ENCODE measurements at regions not wholly inside any gene's neighbourhood (a gene's known extent, or its start where the extent isn't known, plus 50 kb on each side); places are given as distances from the start of the nearest gene placed in this dataset.

DNA sequence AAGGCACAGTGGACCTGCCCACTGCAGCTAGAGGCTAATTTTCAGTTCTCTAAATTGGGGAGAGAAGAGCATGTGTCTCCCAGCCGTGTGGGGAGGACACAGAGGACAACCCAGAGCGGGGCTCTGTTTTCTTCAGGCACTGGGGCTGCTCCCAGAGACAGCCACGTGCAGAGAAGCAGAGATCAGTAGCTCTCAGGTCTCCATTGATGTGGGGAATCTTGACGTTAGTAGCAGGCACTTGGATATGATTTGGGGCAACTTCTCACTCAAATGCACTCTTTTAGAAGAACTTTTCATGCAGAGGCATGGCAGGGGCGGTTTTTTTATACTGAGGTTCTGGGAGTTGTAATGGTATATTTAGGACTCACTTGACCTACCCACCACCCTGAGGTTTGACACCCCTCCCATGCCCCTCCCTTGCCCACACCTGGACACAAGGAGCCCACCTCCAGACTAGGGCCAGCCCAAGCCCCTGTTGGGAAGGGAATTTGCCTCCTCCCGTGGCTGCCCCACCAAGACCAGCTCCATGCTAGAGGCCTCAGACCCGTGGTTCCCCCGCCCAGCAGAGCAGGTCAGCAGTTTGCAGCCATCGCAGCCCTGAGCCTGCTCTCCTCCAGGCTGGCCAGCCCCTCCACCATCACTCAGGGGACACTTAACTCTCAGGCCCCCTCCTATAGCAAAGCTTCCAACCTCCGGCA lies 94.2 kb upstream of the RTL6 start:
- DNase-seq (ENCODE audit: low read depth in 3 of 3), result no peak

DNA sequence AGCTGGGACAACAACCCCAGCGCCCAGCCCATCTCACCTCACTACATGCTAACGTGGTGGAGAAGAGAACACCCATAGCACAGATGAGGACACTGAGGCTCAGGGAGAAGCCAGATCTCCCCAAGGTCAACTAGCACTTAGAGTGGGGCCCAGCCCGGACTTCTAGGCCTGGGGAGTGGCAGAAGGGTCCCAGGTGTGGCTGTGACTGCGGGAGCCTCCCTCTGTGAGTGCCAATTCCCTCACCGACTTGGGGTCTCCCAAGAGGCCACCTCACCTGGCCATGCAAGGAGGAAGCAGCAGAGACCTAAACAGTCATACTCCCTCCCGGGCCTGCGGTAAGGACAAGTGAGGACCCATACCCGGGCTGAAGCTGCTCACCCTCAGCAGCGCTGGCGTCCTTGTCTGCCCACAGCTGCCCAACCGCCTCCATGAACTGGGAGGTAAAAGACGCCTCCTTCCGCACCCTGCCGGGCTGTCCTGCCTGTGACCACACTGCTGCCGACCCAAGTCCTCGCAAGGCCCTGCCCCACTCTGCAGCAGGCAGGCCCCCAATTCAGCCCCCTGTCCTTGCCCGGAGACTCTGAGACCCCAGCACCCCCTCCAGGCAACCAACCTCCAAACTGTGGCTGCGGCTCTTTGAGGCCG lies 93.2 kb upstream of the RTL6 start:
- DNase-seq (ENCODE audit: low read depth in 3 of 3), result no peak

DNA sequence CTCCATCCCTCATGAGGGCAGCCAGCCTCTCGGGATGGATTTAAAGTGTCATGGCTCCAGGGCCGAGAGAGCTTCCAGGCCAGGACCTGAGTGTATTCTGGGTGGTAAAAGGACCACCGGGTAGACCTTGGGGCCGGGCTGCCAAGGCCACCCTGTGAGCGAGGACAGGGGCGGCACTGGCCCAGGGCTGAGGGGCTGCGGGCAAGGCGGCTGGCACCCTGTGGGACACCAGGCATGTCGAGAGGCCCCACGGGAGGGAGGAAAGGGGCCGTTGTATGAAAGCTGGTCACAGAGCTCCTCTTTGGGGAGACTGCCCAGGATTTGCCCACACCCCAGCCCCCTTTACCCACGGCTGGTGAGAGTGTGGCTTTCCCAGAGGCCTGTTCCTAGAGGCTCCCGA lies 92.3 kb upstream of the RTL6 start:
- no peak for DNase-seq (ENCODE audit: low read depth in 3 of 3)

DNA sequence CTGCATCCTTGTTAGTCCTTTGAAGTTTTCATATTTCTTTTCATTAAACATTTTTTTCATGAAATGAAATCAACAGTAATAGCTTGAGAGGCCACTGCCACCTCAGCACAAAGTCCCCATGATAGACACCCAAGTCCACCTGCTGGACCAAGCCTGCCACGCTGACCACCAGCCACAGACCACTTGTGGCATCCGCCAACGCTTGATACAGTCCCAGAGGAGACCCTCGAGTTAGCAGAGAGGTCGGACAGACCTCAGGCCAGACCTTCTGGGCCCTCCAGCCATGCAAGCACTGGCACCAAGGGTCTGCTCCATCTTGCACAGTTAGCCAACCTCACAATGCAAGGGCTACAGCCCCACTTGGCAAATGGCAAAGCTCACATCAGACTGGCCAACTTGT lies 91.8 kb upstream of the RTL6 start:
- DNase-seq (ENCODE audit: low read depth in 3 of 3), result no peak

DNA sequence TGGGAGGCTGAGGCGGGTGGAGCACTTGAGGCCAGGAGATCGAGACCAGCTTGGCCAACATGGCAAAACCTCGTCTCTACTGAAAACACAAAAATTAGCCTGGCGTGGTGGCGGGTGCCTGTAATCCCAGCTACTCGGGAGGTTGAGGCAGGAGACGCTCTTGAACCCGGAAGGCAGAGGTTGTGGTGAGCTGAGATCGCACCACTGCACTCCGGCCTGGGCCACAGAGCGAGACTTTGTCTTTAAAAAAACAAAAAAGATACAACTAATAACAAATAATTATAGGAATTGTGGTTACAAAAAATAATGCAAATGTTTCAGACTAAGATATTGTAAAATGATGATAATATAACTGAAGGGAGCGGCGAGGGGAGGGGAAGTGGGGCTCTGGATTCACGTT lies 90.3 kb upstream of the RTL6 start:
- no peak for DNase-seq (ENCODE audit: low read depth in 3 of 3)

DNA sequence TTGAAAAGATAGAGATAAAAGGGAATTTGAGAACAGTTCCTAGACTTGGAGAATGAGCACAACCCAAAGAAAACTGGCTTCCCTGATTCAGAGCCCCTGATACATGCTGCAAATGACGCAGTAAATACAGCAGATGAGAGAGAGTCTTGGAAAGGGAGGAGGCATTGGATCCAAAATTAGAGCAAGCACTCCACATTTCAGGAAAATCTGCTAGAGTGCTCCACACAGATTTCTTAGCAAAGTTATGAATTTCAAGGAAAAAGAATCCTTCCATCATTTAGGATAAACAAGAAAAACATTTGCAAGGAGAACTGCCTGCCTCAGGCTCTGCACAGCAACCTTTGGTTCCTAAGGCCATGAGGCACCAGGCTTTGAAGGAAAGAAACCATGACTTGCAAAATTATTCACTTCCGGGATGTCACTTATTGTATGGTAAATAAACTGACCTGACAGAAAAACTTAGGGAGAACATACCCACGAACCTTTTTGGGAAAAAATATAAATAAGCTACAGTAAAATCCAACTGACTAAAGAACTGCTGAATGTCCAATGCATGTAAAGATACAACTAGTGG lies 89.8 kb upstream of the RTL6 start:
- no peak for DNase-seq (ENCODE audit: low read depth in 3 of 3)

DNA sequence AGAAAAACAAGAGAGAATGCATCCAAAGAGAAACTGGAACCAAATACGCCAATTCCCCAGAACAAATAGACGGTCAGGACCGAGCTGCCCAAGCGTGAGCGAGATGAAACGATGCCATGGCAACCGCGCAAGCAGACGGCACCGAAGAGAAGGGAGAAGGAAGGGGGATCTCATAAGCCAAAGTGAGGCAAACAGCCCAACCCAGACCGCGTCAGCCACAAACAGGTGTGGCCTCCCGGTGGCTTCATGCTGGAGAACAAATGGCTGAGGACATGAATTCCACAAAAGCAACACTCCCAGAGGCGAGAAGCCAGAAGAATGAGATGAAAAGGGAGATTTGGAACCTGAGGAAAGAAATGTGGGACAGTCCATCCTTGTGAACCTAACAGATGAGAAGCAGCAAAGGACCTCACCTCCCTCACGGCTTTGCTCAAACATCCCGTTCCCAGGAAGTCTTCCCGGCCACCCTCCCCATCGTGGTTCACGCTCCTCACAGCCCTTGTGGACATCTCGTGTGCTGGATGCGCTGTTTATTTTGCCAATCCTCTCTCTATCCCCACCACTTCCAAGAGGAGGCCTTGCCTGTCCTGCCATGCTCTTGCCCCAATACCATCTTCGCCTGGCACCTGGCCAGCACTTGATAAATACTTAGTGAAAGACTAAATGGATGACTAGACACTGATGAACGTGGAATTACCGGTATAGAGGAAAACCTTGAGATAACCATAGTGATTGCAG lies 89.1 kb upstream of the RTL6 start:
- no peak for DNase-seq (ENCODE audit: low read depth in 3 of 3)

DNA sequence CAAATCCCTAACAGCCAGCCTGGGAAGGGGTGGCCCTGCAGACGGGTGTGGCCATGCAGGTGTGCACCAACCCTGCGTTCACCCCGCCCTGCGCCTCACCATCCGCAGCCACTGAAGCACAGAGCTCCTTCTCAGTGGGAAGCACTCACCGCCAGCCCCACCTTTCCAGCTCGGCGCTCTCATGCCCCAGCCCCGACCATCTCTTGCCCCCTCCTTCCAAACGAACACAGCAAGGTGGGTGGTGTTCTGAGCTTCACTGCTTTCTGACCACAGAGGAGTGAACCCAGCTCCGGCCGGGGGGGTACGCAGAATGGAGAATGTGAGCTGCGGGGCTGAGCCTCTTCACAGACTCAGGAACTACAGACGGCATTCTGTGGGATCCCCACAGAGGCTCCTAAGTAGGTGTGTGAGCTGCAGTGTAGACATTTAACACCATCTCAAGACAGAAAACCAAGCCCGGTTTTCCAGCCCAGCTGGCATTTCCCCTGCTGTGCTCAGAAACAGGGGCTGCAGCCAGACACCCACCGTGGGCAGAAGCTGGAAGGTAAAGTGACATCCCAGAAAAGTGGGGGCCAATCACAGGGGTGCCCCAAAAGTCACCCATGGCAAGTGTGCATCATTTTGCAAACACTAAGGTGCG lies 88.4 kb upstream of the RTL6 start:
- no peak for DNase-seq (ENCODE audit: low read depth in 3 of 3)

DNA sequence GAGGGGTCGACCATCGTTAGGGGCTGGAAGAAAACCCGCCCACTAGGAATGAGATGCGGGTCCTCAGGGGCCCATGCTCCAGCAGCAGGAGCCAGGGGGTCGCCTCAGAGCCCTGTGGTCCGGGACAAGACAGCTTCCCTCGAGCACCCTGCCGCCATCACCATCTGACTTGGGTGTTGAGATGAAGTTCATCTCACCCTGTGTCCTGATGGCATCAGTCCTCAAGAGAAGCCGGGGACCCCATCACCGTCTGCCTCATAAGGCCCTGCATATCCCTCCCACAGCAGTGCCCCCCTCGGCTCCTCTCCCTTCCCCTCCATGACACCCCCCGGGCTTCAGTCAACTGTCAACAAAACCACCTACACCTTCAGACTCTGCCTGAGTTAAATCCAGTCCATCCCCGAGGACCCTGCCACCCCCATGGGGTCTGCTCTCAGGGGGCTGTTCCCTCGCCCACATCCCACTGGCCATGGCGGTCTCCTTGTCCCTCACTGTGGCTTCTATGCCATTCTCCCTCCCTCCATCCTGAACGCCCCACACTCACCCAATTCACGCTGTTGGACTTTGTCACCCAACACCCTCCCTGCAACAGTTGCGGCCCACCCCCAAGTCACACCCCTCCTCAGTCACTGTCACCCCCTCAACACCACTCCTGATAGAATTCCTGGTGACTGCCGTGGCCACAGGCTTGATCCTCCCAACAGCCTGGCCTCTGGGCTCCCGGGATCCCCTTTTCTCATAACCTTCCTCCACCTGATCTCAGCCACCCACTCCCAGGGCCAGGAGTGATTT lies 87.7 kb upstream of the RTL6 start:
- no peak for DNase-seq (ENCODE audit: low read depth in 3 of 3)

DNA sequence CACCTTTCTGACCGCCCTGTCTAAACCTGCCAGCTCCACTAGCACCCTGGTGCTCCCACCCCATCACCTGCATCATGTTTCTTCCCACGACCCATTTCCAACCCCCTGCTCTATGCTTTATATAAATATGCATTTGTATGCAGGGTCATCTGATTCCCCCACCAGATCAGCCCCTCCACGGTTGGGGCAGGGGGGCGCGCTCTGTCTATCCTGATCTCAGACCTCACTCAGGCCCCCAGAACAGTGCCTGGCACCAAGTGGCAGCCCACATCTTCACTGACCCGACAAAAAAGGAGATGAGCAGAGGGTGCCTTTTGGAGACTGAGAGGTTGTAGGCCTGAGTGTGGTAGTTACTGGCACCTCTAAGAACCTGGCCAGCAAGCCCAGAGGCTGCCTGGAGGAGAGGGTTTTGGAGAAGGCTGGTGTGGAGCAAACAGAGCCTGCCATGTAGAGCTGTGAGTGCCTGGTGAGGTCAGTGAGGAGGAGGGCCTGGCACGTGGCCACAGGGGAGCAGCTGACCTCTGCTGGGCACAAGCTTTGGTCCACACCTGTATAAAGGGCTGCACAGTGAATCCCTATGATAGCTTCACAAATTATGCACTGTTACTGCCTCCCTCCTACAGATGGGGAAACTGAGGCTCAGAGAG lies 86.3 kb upstream of the RTL6 start:
- no peak for DNase-seq (ENCODE audit: low read depth in 3 of 3)

DNA sequence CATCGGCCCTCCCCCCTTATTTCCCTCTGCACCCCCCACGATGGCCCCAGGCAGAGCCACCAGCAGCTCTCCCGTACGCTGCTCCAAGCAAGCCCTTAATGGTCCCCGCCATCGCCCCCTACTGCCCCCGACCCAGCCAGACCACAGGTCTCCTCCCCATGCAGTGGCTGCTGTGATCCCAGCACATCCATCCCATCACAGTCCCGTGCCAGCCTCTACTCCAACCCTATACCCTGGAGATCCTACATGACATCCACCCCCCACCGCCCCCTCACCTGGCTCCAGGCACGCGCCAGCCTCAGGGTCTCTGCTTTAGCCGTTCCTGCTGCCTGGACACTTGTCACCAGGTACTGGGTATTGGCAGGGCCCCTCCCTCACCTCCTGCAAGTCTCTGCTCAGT lies 85.8 kb upstream of the RTL6 start:
- DNase-seq (ENCODE audit: low read depth in 3 of 3), result no peak

DNA sequence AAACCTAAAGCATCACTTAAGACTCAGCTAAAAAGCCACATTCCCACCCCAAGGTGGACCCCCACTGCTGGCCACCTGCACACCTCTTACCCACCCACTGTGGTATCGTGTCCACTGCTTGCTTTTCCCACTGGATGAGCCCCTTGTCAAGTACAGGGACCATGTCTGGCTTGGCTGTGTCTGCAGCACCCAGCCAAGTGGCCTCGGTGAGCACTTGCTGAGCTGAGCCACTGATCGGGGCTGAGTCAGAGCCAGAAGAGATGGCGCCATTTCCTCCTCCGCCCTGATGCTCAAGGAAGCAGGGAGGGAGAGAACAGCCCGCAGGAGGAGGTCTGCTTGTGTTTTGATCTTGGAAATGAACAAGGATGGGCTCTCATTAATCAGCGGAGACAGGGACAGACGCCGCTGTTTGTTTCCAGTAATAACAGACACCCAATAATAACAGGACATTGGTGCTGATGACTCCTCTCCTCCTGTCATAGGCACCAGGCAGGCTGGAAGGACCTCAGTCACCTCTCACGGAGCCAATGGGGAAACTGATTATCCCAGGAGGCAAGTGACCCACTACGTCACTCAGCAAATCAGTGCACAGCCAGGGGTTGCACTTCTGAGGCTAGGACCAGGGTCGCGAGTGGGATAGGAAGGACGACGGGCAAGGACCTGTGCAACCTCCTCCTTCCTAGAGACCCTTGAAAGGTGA lies 85.2 kb upstream of the RTL6 start:
- no peak for DNase-seq (ENCODE audit: low read depth in 3 of 3)

DNA sequence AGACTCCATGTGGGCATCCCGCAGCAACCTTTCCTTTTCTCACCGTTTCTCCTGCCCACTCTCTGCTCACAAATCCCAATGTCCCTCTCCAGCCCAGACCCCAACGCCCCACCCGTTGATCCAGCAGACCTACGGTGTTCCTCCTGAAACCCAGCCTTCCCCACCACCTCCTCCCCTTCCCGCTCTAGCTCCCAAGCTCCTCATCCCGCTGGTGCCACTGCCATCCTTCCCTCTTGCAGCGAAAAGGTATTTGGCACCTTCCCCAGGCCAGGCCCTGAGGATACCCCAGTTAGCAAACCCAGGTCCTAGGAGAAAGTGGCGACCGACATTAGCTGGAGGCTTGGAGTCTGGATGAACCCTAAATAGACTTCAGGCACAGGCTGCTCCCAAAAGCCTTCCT lies 84.0 kb upstream of the RTL6 start:
- no peak for DNase-seq (ENCODE audit: low read depth in 3 of 3)

DNA sequence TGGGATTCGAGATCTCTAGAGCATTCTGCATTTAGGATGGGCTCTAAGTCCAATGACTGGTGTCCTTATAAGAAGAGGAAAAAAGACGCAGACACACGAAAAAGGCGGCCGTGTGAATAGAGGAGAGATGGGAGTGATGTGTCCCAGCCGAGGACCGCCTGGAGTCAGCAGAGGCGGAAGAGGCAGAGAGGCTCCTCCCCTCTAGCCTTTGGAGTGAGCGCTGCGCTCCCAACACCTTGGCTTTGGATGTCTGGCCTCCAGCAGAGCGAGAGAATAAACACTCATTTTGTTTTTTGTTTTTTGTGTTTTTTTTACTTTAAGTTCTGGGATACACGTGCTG lies 83.0 kb upstream of the RTL6 start:
- DNase-seq (ENCODE audit: low read depth in 3 of 3), result no peak

DNA sequence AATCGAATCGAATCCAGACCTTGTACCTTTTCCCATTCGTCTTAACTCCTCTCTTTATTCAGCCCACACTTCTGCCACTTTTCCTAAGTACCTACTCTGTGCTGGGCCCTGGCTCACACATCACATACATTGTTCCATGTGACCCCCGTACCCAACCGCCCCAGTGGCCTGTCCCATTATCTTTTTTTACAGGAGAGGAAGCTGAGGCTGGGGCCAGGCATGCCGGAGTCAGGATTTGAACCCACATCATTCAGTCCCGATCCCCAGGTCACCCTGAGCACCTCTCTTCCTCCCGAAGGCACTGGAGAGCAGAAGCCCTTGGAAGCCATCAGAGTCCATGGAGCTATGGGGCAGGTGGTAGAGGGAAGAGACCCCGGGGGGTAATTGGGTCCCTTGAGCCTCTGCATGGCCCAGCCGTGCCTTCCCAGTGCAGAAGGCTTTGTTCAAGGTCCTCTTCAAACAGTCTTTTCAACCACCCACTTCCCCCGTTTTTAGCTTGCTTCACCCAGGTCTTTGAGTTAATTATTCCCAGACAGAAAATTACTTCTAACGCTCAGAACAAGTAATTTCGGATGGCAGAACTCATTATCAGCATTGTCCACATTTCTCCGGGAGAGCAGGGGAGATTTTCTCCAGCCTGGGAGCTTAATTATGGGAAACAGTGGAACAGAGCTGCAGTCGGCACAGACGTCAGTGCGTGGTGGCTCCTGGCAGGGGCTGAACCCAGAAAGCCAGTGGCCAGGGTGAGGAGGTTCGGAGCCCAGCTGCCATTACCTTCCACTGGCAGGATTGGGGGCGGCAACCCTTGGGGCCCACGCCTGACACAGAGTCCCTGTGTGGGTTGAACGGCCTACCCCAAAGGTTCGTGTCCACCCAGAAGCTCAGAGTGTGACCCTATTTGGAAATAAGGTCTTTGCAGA lies 82.4 kb upstream of the RTL6 start:
- no peak for DNase-seq (ENCODE audit: low read depth in 3 of 3)

DNA sequence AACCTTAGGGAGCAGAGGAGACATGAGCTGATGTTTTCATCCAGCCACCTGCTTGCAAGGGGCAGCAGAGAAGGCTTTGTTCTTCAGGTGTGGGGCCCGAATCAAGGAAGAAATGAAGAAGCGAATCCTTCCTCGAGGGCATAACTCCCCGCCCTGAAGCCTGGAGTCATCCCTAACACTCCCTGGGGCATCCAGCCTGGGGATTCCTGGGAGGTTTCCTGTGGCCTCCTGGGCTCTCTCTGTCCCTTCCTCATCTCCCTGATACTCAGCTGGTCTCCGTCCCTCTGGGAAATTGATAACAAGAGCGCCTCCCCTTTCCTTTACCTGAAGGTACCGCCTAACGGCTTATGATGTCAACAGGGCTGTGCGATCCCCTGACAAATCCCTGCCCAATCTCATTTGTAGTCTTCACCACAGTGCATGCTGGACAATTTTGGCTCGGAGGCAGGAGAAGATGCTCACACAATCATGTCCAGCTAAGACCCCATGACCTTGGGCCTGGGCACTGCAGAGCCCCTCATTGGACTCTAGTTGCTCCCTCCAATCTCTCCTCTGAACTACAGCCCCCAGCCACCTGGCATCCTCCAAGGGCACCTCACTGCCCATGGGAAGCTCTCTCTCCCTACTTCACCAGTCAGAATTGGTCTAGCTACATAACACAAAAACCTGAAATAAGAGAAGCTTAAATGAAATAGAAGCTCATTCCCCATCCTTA lies 80.6 kb upstream of the RTL6 start:
- no peak for DNase-seq (ENCODE audit: low read depth in 3 of 3)

DNA sequence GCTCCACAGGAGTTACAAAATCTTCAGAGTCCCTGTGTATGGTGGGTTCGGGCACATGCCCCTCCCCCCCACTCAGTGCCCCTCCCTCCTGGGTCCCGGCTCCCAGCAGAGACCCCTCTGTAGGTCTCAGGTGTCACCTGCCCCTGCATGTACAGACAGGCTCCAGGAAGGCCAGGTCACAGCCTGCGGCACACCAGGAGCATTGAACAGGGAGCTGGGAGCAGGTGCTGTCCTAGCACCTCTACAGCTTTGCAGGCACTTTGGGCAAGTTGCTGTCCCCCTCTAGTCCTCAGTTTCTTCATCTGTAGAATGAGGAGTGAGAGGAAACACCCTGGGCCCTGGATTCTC lies 80.1 kb upstream of the RTL6 start:
- DNase-seq (ENCODE audit: low read depth in 3 of 3), result no peak

DNA sequence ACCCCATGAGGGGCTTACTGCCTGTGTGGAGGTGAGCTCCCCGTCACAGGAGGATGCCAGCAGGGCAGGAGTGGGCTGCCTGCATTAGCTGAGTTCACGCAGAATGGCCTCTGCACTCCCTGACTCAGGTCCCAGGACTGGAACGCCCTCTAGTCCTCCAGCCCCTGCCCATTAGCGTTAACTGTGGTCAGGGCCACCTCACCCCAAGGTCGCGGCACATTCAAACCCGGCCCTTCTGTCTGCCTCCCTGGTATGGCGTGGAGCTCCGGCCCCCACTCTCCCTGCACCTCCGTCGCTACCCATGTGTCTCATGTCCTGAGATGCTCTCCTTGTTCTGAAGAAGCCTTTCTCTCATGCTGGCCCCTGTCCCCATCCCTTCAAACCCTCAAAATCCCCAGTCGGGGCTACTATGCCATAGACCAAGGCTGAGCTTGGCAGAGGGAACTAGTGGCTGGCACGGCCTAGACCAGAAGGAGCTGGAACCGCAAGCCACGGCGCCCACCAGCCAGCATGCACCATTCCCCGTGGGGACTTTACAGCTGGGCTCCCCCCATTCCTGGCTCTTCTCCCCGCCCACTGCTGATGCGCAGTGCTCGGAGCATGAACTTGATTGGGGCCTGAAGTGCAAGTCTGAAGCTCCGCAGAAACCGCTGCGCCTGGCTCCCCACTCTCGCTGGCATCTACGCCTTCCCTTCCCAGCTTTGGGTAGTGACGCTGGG lies 79.5 kb upstream of the RTL6 start:
- DNase-seq (ENCODE audit: low read depth in 3 of 3), result no peak

Measured in stimulated activated CD4-positive, alpha-beta T cell treated with anti-CD3 and anti-CD28 coated beads, TNF-alpha, amount 100 ng/mL, for 48 hours (primary cell).